GM12878 (cell line): ENCODE measurements at regions not wholly inside any gene's neighbourhood (a gene's known extent, or its start where the extent isn't known, plus 50 kb on each side); places are given as distances from the start of the nearest gene placed in this dataset.

Experiments
- ATAC-seq: fragments of 200-7000 bp; cut with Tn5 transposase; 3 replicates; pipeline ENCODE4 v1.9.1; 2020; ENCODE audit warnings: mild to moderate bottlenecking, moderate library complexity
- BruUV-seq: library from RNA; stranded (reverse); fragments of 400-500 nt; replicated peaks from 2 replicates; lab custom pipeline; 2021; lab: Mats Ljungman, UMichigan
- CTCF ChIA-PET: fragments of 300-600 bp; sonication (Branson Sonifier 250); formaldehyde crosslinking; extraction: SDS; loops from one replicate; lab custom pipeline; 2021; ENCODE audit warnings: inconsistent platforms; lab: Yijun Ruan, JAX
- POLR2A ChIA-PET: fragments of 350-600 bp; formaldehyde crosslinking; extraction: SDS; loops from one replicate; lab custom pipeline; 2021; ENCODE audit warnings: inconsistent platforms; lab: Charles Lee
- RAD21 ChIA-PET: fragments of 300-600 bp; sonication (Branson Sonifier 250); formaldehyde crosslinking; loops from one replicate; lab custom pipeline; 2023; ENCODE audit warnings: antibody characterized with exemption; ENCODE audit not compliant: unreplicated experiment; lab: Charles Lee
- SMC1A ChIA-PET: fragments of 300-600 bp; sonication (Branson Sonifier 250); formaldehyde crosslinking; loops from one replicate; lab custom pipeline; 2023; ENCODE audit not compliant: unreplicated experiment, uncharacterized antibody; lab: Charles Lee
- DNase-seq: peaks from one replicate; pipeline ENCODE4 v3.0.0-alpha.2; 2011; ENCODE audit warnings: low read depth, low spot score
- FAIRE-seq: peaks from 3 replicates; lab custom pipeline; 2011; peaks lifted over from hg19 to GRCh38; lab: Jason Lieb, UNC
- H2AFZ ChIP-seq: 2 replicates; pipeline ENCODE4 v1.6.0; 2011; ENCODE audit warnings: low read depth, low read length, control low read depth; ENCODE audit not compliant: control insufficient read depth
- H3K27ac ChIP-seq: 2 replicates; pipeline ENCODE4 v1.5.1; 2011; ENCODE audit warnings: control low read depth; ENCODE audit not compliant: control insufficient read depth, insufficient read depth
- H3K27me3 ChIP-seq, 2 experiments: replicated peaks in 1 of 2; 2 replicates each; pipeline versions ENCODE4 v1.6.0 to v1.6.1; 2011; ENCODE audit warnings: low read length in 1 of 2; ENCODE audit not compliant: control insufficient read depth in 2 of 2, insufficient read depth in 2 of 2
- H3K36me3 ChIP-seq, 2 experiments: 2 replicates each; pipeline ENCODE4 v1.5.1; 2011; ENCODE audit warnings: low read length in 1 of 2; ENCODE audit not compliant: control insufficient read depth in 2 of 2, insufficient read depth in 2 of 2
- H3K4me1 ChIP-seq: 2 replicates; pipeline ENCODE4 v1.6.1; 2011; ENCODE audit warnings: mild to moderate bottlenecking, low read length, moderate library complexity, mixed read lengths; ENCODE audit not compliant: control insufficient read depth, insufficient read depth
- H3K4me2 ChIP-seq: 2 replicates; pipeline ENCODE4 v1.6.0; 2011; ENCODE audit warnings: control low read depth; ENCODE audit not compliant: control insufficient read depth, insufficient read depth
- H3K4me3 ChIP-seq: fragments of 200-600 bp; sonication (generic); 2 replicates; pipeline ENCODE4 v1.5.1; 2016
- H3K79me2 ChIP-seq: 2 replicates; pipeline ENCODE4 v1.6.0; 2011; ENCODE audit warnings: low read length; ENCODE audit not compliant: control insufficient read depth, insufficient read depth
- H3K9ac ChIP-seq: 2 replicates; pipeline ENCODE4 v1.8.0; 2011; ENCODE audit warnings: low read length, control low read depth, mixed read lengths; ENCODE audit not compliant: control insufficient read depth, insufficient read depth
- H3K9me3 ChIP-seq: replicated peaks from 3 replicates; pipeline ENCODE4 v1.5.1; 2011; ENCODE audit warnings: mild to moderate bottlenecking, low read length; ENCODE audit not compliant: control insufficient read depth, insufficient read depth
- H4K20me1 ChIP-seq: 2 replicates; pipeline ENCODE4 v1.6.0; 2011; ENCODE audit not compliant: control insufficient read depth, insufficient read depth
- ATF7 ChIP-seq: fragments of 450-650 bp; IDR thresholded peaks from 2 replicates; pipeline ENCODE4 v1.6.1; 2016; ENCODE audit warnings: low read depth, mild to moderate bottlenecking
- CTCF ChIP-seq, 3 experiments: IDR thresholded peaks in 2 of 3; conservative IDR thresholded peaks in 1 of 3; 2 replicates each; pipeline ENCODE4 v1.5.1; 2011; ENCODE audit warnings: low read depth in 3 of 3, low read length in 3 of 3, mild to moderate bottlenecking in 3 of 3, control low read depth in 2 of 3, moderate library complexity in 2 of 3, inconsistent platforms in 1 of 3, mixed read lengths in 1 of 3; ENCODE audit not compliant: control insufficient read depth in 2 of 3, insufficient read depth in 1 of 3; ENCODE audit errors: extremely low read depth in 1 of 3
- HCFC1 ChIP-seq: fragments of 150-350 bp; IDR thresholded peaks from 2 replicates; pipeline ENCODE4 v1.6.1; 2014; ENCODE audit warnings: low read length
- MEF2A ChIP-seq: IDR thresholded peaks from 2 replicates; pipeline ENCODE4 v1.6.1; 2011; ENCODE audit warnings: low read depth, mild to moderate bottlenecking, low read length, moderate library complexity; ENCODE audit not compliant: insufficient read depth
- POU2F2 ChIP-seq: IDR thresholded peaks from 3 replicates; pipeline ENCODE4 v1.6.1; 2011; ENCODE audit warnings: low read depth, mild to moderate bottlenecking, low read length, borderline replicate concordance
- RAD51 ChIP-seq: fragments of 450-650 bp; IDR thresholded peaks from 2 replicates; pipeline ENCODE4 v1.6.1; 2016; ENCODE audit warnings: moderate library complexity, mild to moderate bottlenecking, inconsistent platforms
- SKIL ChIP-seq: fragments of 450-650 bp; IDR thresholded peaks from 2 replicates; pipeline ENCODE4 v1.6.1; 2017; ENCODE audit warnings: mild to moderate bottlenecking, low read depth, inconsistent platforms; ENCODE audit not compliant: poor library complexity, severe bottlenecking
- SRF ChIP-seq, 2 experiments: IDR thresholded peaks; 2 replicates each; pipeline ENCODE4 v1.6.1; 2011; ENCODE audit warnings: low read depth in 2 of 2, low read length in 2 of 2, mild to moderate bottlenecking in 1 of 2, moderate library complexity in 1 of 2
- ZBTB4 ChIP-seq: fragments of 450-650 bp; formaldehyde crosslinking; IDR thresholded peaks from 2 replicates; pipeline ENCODE4 v1.4.0; 2022; ENCODE audit warnings: mild to moderate bottlenecking, moderate library complexity
- WGBS: methylation state at CpG from one replicate; pipeline ENCODE4 v1.1.6; 2016; ENCODE audit warnings: low lambda C conversion rate; ENCODE audit not compliant: insufficient replicate concordance, insufficient coverage; ENCODE audit errors: missing lambda C conversion rate; 5-methylcytosine and 5-hydroxymethylcytosine counted together
- in situ Hi-C: fragments of 300-500 bp; cut with MboI; formaldehyde crosslinking; loops from 9 replicates; pipeline ENCODE4 v1.14.3; 2018; ENCODE audit warnings: mixed read lengths
- intact Hi-C: fragments of 100-400 bp; cut with micrococcal nuclease; formaldehyde crosslinking; loops from one replicate; pipeline ENCODE4 v1.14.2; 2022; ENCODE audit not compliant: unreplicated experiment

GRCh38 chr10:128469515-128469914 lies 343.3 kb upstream of the MKI67 start:
- H3K79me2 ChIP-seq, result no peaks in the 10 kb centered on the region
- ChIA-PET CTCF (no interaction called here), RAD21 (no interaction called here), SMC1A (no interaction called here)
- no TSS peak for BruUV-seq
- H3K4me1 ChIP-seq, result no peaks in the 10 kb centered on the region
- H3K4me2 ChIP-seq, result no peak overlapping the region
- H3K27me3 ChIP-seq, result no peaks in the 10 kb centered on the region
- no peak for TF ChIP-seq ZBTB4 (CRISPR knock-in tag)
- TF ChIP-seq MEF2A, result no peak
- TF ChIP-seq SKIL, result no peak
- TF ChIP-seq SRF (IDR thresholded peaks at IDR 0.05; ENCODE audit: low read depth in 2 of 2, low read length in 2 of 2), result no peak
- no peak for TF ChIP-seq POU2F2
- TF ChIP-seq RAD51, result no peak
- TF ChIP-seq HCFC1, result no peak
- no peak for TF ChIP-seq ATF7
- no peak for TF ChIP-seq CTCF (IDR thresholded peaks at IDR 0.05 in 2 of 3, conservative IDR thresholded peaks at IDR 0.05 in 1 of 3; ENCODE audit: control insufficient read depth in 2 of 3, extremely low read depth in 1 of 3, insufficient read depth in 1 of 3, low read depth in 3 of 3, low read length in 3 of 3)
- TF ChIP-seq, all 136 proteins: peak for 0
- POLR2A ChIA-PET, result no interaction called here
- FAIRE-seq (no peak), ATAC-seq (no peak), DNase-seq (no peak)
- WGBS, result 55% methylated on average over 9 of the region's 9 CpGs
- Histone ChIP-seq H3K4me3 (no peak overlapping the region), H3K27ac (no peak overlapping the region), H3K9ac (no peak overlapping the region), H4K20me1 (no peaks in the 10 kb centered on the region), H3K36me3 (no peaks in the 10 kb centered on the region), H2AFZ (no peak overlapping the region), H3K9me3 (no peaks in the 10 kb centered on the region; the same call in 2 of the 3 replicates)
- intact Hi-C loops, result no loop called here
- in situ Hi-C loops, result no loop called here
